Right lobe of liver (tissue), 6 donors: ENCODE measurements at regions not wholly inside any gene's neighbourhood (a gene's known extent, or its start where the extent isn't known, plus 50 kb on each side); places are given as distances from the start of the nearest gene placed in this dataset.

ENCODE experiments used
- ATAC-seq, 4 donors: fragments of 200-7000 bp; cut with Tn5 transposase; one replicate each; pipeline ENCODE4 v1.9.1; 2020; ENCODE audit warnings: mild to moderate bottlenecking in 4 of 4, moderate library complexity in 4 of 4
- DNase-seq, 3 donors: peaks; one replicate each; pipeline ENCODE4 v3.0.0-alpha.2; 2020
- H3K27ac ChIP-seq, 3 donors: fragments of 200-600 bp; one replicate each; pipeline ENCODE4 v1.8.0; 2022
- H3K27me3 ChIP-seq, 2 donors: fragments of 200-600 bp; one replicate each; pipeline ENCODE4 v1.8.0; 2022
- H3K36me3 ChIP-seq, 4 donors: fragments of 200-600 bp; sonication (generic) in 1 of 4; one replicate each; pipeline versions ENCODE4 v1.5.1 to v1.8.0; 2017 to 2022; ENCODE audit warnings: control low read depth in 1 of 4
- H3K4me1 ChIP-seq, 4 donors: fragments of 200-600 bp; sonication (generic) in 1 of 4; one replicate each; pipeline versions ENCODE4 v1.5.1 to v1.8.0; 2017 to 2022; ENCODE audit warnings: control low read depth in 1 of 4
- H3K4me3 ChIP-seq, 3 donors: fragments of 200-600 bp; one replicate each; pipeline ENCODE4 v1.8.0; 2022
- H3K9me3 ChIP-seq, 4 donors: fragments of 200-600 bp; sonication (generic) in 1 of 4; one replicate each; pipeline versions ENCODE4 v1.5.1 to v1.8.0; 2017 to 2022; ENCODE audit warnings: control low read depth in 1 of 4
- CTCF ChIP-seq, 4 donors: fragments of 200-600 bp in 3 of 4; fragments of 450-650 bp in 1 of 4; IDR thresholded peaks; one replicate each; pipeline versions ENCODE4 v1.5.1 to v1.8.0; 2016 to 2022; ENCODE audit warnings: antibody characterized with exemption in 4 of 4, mild to moderate bottlenecking in 2 of 4
- POLR2A ChIP-seq: fragments of 450-650 bp; IDR thresholded peaks from one replicate; pipeline ENCODE4 v1.6.1; 2017; ENCODE audit warnings: antibody characterized with exemption, mild to moderate bottlenecking
- WGBS: methylation state at CpG from one replicate; pipeline ENCODE4 v1.1.6; 2018; ENCODE audit warnings: low coverage, low lambda C conversion rate; ENCODE audit not compliant: insufficient coverage; ENCODE audit errors: missing lambda C conversion rate; 5-methylcytosine and 5-hydroxymethylcytosine counted together
- intact Hi-C, 2 donors: fragments of 100-400 bp; cut with DNase I; formaldehyde crosslinking; loops; one replicate each; pipeline versions ENCODE4 v1.11.2 to v1.14.1; 2022
- donor health status: DM: no; HTN: yes; CAD: no.
- donor health status: DM: no; HTN: no; CAD: no.
- donor health status: DM: no; HTN: no; CAD: no.
- donor health status: DM: no; HTN: yes; CAD: no.
- donor health status: DM: no; HTN: yes; CAD: no.

DNA sequence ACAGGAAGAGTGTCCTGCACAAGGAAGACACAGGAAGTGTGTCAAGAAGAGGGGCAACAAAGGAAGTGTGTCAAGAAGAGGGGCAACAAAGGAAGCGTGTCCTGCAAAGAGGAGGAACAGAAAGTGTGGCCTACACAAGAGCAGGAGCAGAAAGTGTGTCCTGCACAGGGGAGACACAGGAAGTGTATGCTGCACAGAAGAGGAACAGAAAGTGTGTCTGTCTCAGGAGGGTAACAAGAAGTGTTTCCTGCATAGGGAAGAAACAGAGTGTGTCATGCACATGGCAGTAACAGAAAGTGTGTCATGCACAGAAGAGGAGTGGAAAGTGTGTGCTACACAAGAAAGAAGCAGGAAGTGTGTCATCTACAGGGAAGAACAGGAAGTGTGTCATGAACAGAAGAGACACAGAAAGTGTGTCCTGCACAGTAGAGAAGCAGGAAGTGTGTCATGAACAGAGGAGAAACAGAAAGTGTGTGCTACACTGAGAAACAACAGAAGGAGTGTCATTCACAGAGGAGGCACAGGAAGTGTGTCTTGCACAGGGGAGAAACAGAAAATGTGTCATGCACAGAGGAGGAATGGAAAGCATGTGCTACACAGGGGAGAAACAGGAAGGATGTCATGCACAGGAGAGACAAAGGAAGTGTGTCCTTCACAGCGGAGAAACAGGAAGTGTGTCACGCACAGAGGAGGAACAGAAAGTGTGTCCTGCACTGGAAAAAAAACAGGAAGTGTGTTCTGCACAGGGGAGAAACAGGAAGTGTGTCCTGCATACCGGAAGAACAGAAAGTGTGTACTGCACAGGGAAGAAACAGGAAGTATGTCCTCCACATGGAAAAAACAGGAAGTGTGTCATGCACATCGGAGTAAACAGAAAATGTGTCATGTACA lies 526.4 kb upstream of the PRKX start:
- TF ChIP-seq CTCF (IDR thresholded peaks at IDR 0.05) (no peak), POLR2A (no peak)
- Histone ChIP-seq H3K4me3 (no peak overlapping the region), H3K9me3 (no peaks in the 10 kb centered on the region), H3K27ac (no peak overlapping the region), H3K4me1 (no peaks in the 10 kb centered on the region), H3K27me3 (no peaks in the 10 kb centered on the region), H3K36me3 (no peaks in the 10 kb centered on the region)
- intact Hi-C loops, result no loop called here
- no peak for DNase-seq
- ATAC-seq, result no peak
- WGBS, result 37% methylated on average over 5 of the region's 5 CpGs

- H3K4me3 ChIP-seq, result no peak overlapping the region
- DNase-seq, result no peak
- WGBS, result 47% methylated on average over 3 of the region's 3 CpGs
- no peaks in the 10 kb centered on the region for H3K36me3 ChIP-seq
- no peak for ATAC-seq
- H3K27me3 ChIP-seq, result no peaks in the 10 kb centered on the region
- H3K4me1 ChIP-seq, result no peaks in the 10 kb centered on the region
- H3K27ac ChIP-seq, result no peak overlapping the region
- TF ChIP-seq CTCF (IDR thresholded peaks at IDR 0.05) (no peak), POLR2A (no peak)
- intact Hi-C loops, result no loop called here
- no peaks in the 10 kb centered on the region for H3K9me3 ChIP-seq
Observed at GRCh38 chrX:4238916-4239315, 525.5 kb upstream of the PRKX start.

DNA sequence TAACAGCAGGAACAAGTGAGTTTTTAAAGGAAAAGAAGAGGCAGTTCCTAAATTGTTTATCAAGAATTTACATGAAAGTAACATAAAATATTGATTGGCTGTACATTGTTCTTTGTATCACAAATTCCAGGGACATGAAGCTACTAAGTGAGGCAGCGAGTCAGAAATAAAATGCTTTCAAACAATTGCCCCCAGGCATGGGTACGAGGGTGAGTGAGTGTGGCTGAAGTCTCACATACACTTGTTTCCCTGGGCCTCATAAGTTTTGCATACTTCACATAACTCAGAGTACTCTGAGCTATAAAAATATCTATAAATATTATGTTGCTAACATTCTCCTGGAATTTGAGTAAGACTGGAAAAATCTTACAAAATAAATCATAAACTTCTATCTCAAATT lies 511.6 kb upstream of the PRKX start:
- no peak for ATAC-seq
- Histone ChIP-seq H3K4me3 (no peak overlapping the region), H3K27me3 (no peaks in the 10 kb centered on the region), H3K9me3 (no peaks in the 10 kb centered on the region), H3K27ac (no peak overlapping the region), H3K36me3 (no peaks in the 10 kb centered on the region), H3K4me1 (no peaks in the 10 kb centered on the region)
- 55% methylated on average over 2 of the region's 2 CpGs for WGBS
- TF ChIP-seq CTCF (IDR thresholded peaks at IDR 0.05) (no peak), POLR2A (no peak)
- DNase-seq, result no peak
- intact Hi-C loops, result no loop called here

DNA sequence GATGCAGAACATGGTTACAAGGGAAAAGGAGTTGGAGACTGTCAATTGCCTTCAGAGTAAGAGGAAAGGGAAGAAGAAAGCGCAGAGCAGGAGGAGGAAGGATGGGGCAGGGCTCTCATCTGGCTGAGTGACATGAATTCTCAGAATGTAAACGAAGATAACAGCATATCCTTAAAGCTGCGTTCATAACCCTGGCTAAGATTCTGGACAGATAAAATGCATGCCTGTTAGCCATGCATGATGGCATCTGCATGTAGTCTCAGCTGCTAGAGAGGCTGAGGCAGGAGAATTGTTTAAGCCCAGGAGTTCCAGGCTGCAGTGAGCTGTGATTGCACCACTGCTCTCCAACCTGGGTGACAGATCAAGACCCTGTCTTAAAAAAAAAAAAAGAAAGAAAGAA lies 493.5 kb upstream of the PRKX start:
- no peak overlapping the region for H3K27ac ChIP-seq
- H3K4me3 ChIP-seq, result no peak overlapping the region
- no peak for ATAC-seq
- intact Hi-C loops, result no loop called here
- H3K4me1 ChIP-seq, result no peaks in the 10 kb centered on the region
- 15% methylated on average over 3 of the region's 3 CpGs for WGBS
- TF ChIP-seq POLR2A (no peak), CTCF (IDR thresholded peaks at IDR 0.05) (no peak)
- DNase-seq, result no peak
- no peaks in the 10 kb centered on the region for H3K9me3 ChIP-seq
- no peaks in the 10 kb centered on the region for H3K27me3 ChIP-seq
- no peaks in the 10 kb centered on the region for H3K36me3 ChIP-seq
